HepG2 (cell line): ENCODE measurements at regions not wholly inside any gene's neighbourhood (a gene's known extent, or its start where the extent isn't known, plus 50 kb on each side); places are given as distances from the start of the nearest gene placed in this dataset.
A peak's percentile ranks its signal among the peaks of the same experiment; 100 is the strongest.

ENCODE experiments used
- ATAC-seq: fragments of 200-7000 bp; cut with Tn5 transposase; 3 replicates; pipeline ENCODE4 v1.9.1; 2020; ENCODE audit warnings: mild to moderate bottlenecking, moderate library complexity
- BruUV-seq: library from RNA; stranded (reverse); fragments of 400-500 nt; replicated peaks from 2 replicates; lab custom pipeline; 2021; lab: Mats Ljungman, UMichigan
- CTCF ChIA-PET: fragments of 300-600 bp; formaldehyde crosslinking; extraction: SDS; loops from one replicate; lab custom pipeline; 2021; ENCODE audit warnings: low total read pairs, inconsistent platforms, low intra/inter-chr PET ratio; lab: Yijun Ruan, JAX
- POLR2A ChIA-PET: fragments of 350-600 bp; sonication (Branson Sonifier 250); formaldehyde crosslinking; loops from one replicate; lab custom pipeline; 2020; ENCODE audit warnings: antibody characterized with exemption, inconsistent platforms; lab: Yijun Ruan, JAX
- DNase-seq: peaks from one replicate; pipeline ENCODE4 v3.0.0-alpha.2; 2015; ENCODE audit warnings: low spot score
- FAIRE-seq: peaks from 3 replicates; lab custom pipeline; 2011; peaks lifted over from hg19 to GRCh38; lab: Jason Lieb, UNC
- H2AFZ ChIP-seq: one replicate; pipeline ENCODE4 v1.6.1; 2011; ENCODE audit warnings: low read length, inconsistent platforms
- H3K27ac ChIP-seq: fragments of 300-600 bp; 3 replicates; pipeline ENCODE4 v1.8.0; 2011; ENCODE audit warnings: mixed run types, mild to moderate bottlenecking, mixed read lengths, low read length, inconsistent platforms; ENCODE audit not compliant: insufficient read depth; ENCODE audit errors: extremely low read length
- H3K27me3 ChIP-seq, 2 experiments: fragments of 200-600 bp in 1 of 2; 2 replicates in 1 of 2; 3 replicates in 1 of 2; pipeline versions ENCODE4 v1.6.0 to v1.8.0; 2011; ENCODE audit warnings: low read length in 2 of 2, mild to moderate bottlenecking in 2 of 2, moderate library complexity in 2 of 2, inconsistent platforms in 1 of 2; ENCODE audit not compliant: insufficient read depth in 2 of 2, control insufficient read depth in 1 of 2
- H3K36me3 ChIP-seq, 2 experiments: fragments of 200-600 bp in 1 of 2; replicated peaks in 1 of 2; 2 replicates in 1 of 2; 3 replicates in 1 of 2; pipeline versions ENCODE4 v1.5.1 to v1.8.0; 2011; ENCODE audit warnings: low read length in 2 of 2, inconsistent platforms in 1 of 2; ENCODE audit not compliant: insufficient read depth in 2 of 2, control insufficient read depth in 1 of 2
- H3K4me1 ChIP-seq: 2 replicates; pipeline ENCODE4 v1.5.1; 2012; ENCODE audit warnings: low read length, inconsistent platforms; ENCODE audit not compliant: insufficient read depth
- H3K4me2 ChIP-seq: 2 replicates; pipeline ENCODE4 v1.6.0; 2011; ENCODE audit warnings: low read depth, low read length, inconsistent platforms
- H3K4me3 ChIP-seq, 3 experiments: fragments of 200-600 bp in 1 of 3; sonication (generic), shearing (Covaris generic) in 1 of 3; replicated peaks in 1 of 3; 2 replicates each; pipeline ENCODE4 v1.5.1; 2011 to 2016; ENCODE audit warnings: low read length in 3 of 3, inconsistent platforms in 2 of 3, low read depth in 2 of 3, mild to moderate bottlenecking in 2 of 3, control low read depth in 1 of 3, mixed read lengths in 1 of 3; ENCODE audit not compliant: insufficient read depth in 1 of 3
- H3K79me2 ChIP-seq: one replicate; pipeline ENCODE4 v1.6.1; 2011; ENCODE audit warnings: low read length, inconsistent platforms; ENCODE audit not compliant: insufficient read depth
- H3K9ac ChIP-seq: 2 replicates; pipeline ENCODE4 v1.6.0; 2011; ENCODE audit warnings: mild to moderate bottlenecking, low read depth, low read length, inconsistent platforms; ENCODE audit not compliant: insufficient read depth
- H3K9me3 ChIP-seq: 2 replicates; pipeline ENCODE4 v1.5.1; 2012; ENCODE audit warnings: mild to moderate bottlenecking, low read length
- H4K20me1 ChIP-seq: 2 replicates; pipeline ENCODE4 v1.6.0; 2011; ENCODE audit warnings: inconsistent platforms, mild to moderate bottlenecking, low read length, moderate library complexity; ENCODE audit not compliant: insufficient read depth
- CEBPB ChIP-seq: IDR thresholded peaks from 2 replicates; pipeline ENCODE4 v1.6.1; 2011; ENCODE audit warnings: low read depth, low read length, improper control_type of control experiment, borderline replicate concordance
- HOXA7 ChIP-seq: sonication (generic); formaldehyde crosslinking; IDR thresholded peaks from 2 replicates; pipeline ENCODE4 v1.8.1; 2022; ENCODE audit warnings: mild to moderate bottlenecking, missing genetic modification reagents, moderate library complexity
- ZNF207 ChIP-seq: fragments of 450-650 bp; IDR thresholded peaks from 2 replicates; pipeline ENCODE4 v1.6.1; 2016; ENCODE audit warnings: antibody characterized with exemption, borderline replicate concordance
- WGBS: methylation state at CpG from one replicate; pipeline ENCODE4 v1.1.6; 2017; ENCODE audit warnings: low lambda C conversion rate; 5-methylcytosine and 5-hydroxymethylcytosine counted together
- in situ Hi-C: cut with HindIII; loops from 2 replicates; pipeline ENCODE4 v1.10.0; 2017; ENCODE audit warnings: low pct_unique_long_range_greater_than_20kb; ENCODE audit not compliant: extremely low pct_ligation_motif_present
- intact Hi-C: fragments of 100-400 bp; cut with micrococcal nuclease; formaldehyde crosslinking; loops from one replicate; pipeline ENCODE4 v1.10.0; 2022; ENCODE audit not compliant: unreplicated experiment

- BruUV-seq: no TSS peak
- intact Hi-C loops (no loop called here), in situ Hi-C loops (no loop called here)
- ChIA-PET POLR2A (no interaction called here), CTCF (no interaction called here)
- Histone ChIP-seq H3K27ac (no peak overlapping the region), H3K4me1 (no peaks in the 10 kb centered on the region), H3K4me2 (no peak overlapping the region), H3K36me3 (no peaks in the 10 kb centered on the region), H3K79me2 (no peaks in the 10 kb centered on the region), H4K20me1 (no peaks in the 10 kb centered on the region), H3K4me3 (no peak overlapping the region), H3K27me3 (no peaks in the 10 kb centered on the region), H2AFZ (no peak overlapping the region), H3K9me3 (no peaks in the 10 kb centered on the region), H3K9ac (no peak overlapping the region)
- FAIRE-seq (no peak), ATAC-seq (no peak), DNase-seq (no peak)
- no peak for TF ChIP-seq HOXA7 (CRISPR knock-in tag)
- 0% methylated on average over 3 of the region's 3 CpGs for WGBS
Measured at GRCh38 chr5:58048954-58049353, 410.9 kb downstream of the PLK2 start.

GRCh38 chr5:58048185-58048925 is 411.5 kb downstream of the PLK2 start:
- no peaks in the 10 kb centered on the region for H3K36me3 ChIP-seq
- H3K9me3 ChIP-seq: no peaks in the 10 kb centered on the region
- no peaks in the 10 kb centered on the region for H4K20me1 ChIP-seq
- H3K4me3 ChIP-seq: no peak overlapping the region
- H3K4me1 ChIP-seq: no peaks in the 10 kb centered on the region
- no peak overlapping the region for H3K9ac ChIP-seq
- no TSS peak for BruUV-seq
- no peak overlapping the region for H2AFZ ChIP-seq
- TF ChIP-seq ZNF207 (no peak), CEBPB (peak; percentile 4; the same call in 1 of the 2 replicates)
- H3K27me3 ChIP-seq: no peaks in the 10 kb centered on the region
- no peak for FAIRE-seq
- DNase-seq: no peak
- in situ Hi-C loops (no loop called here), intact Hi-C loops (no loop called here)
- H3K27ac ChIP-seq: no peak overlapping the region
- ATAC-seq: no peak
- H3K79me2 ChIP-seq: no peaks in the 10 kb centered on the region
- WGBS: 3% methylated on average over 4 of the region's 4 CpGs
- no peak overlapping the region for H3K4me2 ChIP-seq
- POLR2A ChIA-PET: no interaction called here
- CTCF ChIA-PET: no interaction called here
